ENCODE measurements at regions not wholly inside any gene's neighbourhood (a gene's known extent, or its start where the extent isn't known, plus 50 kb on each side); places are given as distances from the start of the nearest gene placed in this dataset.

DNA sequence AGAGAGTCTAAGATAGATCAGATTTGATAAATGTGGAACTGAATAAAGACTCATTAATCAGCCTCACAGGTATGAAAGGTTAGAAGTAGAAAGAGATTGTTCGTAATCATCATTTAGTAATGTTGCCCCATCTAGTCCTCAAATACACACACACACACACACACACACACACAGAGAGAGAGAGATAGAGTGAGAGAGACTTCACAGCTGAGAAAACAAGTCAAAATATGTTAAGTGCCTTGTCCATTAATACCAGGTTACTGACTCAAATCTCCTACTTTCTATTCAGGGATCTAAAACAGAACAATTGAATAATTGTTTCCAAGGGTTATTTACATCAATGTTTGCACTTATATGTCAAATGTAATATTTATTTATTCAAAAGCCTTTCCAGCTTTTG is 284.6 kb downstream of the MRPS30 start:
- TF ChIP-seq, protein P1, sequence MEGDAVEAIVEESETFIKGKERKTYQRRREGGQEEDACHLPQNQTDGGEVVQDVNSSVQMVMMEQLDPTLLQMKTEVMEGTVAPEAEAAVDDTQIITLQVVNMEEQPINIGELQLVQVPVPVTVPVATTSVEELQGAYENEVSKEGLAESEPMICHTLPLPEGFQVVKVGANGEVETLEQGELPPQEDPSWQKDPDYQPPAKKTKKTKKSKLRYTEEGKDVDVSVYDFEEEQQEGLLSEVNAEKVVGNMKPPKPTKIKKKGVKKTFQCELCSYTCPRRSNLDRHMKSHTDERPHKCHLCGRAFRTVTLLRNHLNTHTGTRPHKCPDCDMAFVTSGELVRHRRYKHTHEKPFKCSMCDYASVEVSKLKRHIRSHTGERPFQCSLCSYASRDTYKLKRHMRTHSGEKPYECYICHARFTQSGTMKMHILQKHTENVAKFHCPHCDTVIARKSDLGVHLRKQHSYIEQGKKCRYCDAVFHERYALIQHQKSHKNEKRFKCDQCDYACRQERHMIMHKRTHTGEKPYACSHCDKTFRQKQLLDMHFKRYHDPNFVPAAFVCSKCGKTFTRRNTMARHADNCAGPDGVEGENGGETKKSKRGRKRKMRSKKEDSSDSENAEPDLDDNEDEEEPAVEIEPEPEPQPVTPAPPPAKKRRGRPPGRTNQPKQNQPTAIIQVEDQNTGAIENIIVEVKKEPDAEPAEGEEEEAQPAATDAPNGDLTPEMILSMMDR (IDR thresholded peaks at IDR 0.05), result no peak
- TF ChIP-seq ZFX (IDR thresholded peaks at IDR 0.05; ENCODE audit: borderline replicate concordance), result no peak

Data from 22Rv1 (cell line).